Effector CD8-positive, alpha-beta T cell (primary cell): ENCODE measurements at regions not wholly inside any gene's neighbourhood (a gene's known extent, or its start where the extent isn't known, plus 50 kb on each side); places are given as distances from the start of the nearest gene placed in this dataset.
"Not testable (repeated sequence)": the region's sequence is repeated elsewhere in the genome, so short reads cannot be mapped to it uniquely, and the experiment has no call there.

ENCODE experiments used
- DNase-seq: peaks from one replicate; lab custom pipeline; 2025; lab: John Stamatoyannopoulos, UW

DNA sequence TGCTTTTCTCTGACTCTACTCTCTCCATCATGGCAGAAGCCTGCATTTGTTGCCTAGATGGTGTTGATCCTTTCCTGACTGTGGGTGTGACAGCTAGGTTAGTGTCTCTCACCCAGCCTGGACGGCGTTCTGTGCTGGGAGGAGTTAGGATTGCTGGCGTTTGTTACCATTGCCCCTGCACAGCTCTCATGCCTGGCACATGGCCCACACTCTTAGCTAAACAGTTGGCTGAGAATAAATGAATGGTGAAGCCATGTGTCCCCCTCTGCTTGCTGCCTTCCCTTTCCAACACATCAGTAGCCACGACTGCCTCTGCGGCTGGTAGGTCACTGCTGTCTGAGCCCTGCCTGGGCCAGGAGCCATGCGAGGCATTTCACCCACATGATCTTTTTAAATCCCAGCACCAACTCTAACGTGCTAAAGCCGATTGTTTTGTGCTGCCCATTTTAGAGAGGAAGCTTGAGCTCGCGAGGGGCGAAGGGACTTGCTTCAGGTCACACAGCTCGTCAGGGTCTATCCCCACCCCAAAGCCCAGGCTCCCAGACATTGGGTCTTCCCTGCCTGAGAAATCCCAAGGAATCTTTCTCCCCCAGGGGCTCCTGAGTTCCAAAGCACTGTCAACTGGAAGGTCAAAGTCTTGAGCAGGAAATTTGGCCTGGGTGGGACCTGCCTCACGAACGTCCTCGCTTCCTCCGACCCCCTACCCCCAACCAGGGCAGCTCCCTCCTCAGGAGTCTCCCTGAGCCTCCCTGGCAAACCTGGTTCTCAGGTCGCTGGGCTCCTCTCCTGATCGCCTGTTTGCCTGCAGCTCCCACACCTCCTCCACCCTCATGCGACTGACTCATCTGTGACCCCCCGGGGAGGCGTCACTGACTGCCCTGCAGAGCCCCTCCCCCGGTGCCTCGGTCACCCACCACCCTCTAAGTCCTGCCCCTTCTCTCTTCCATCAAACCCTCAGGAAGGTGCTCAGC lies 271.7 kb upstream of the C1orf174 start:
- no peak for DNase-seq

DNA sequence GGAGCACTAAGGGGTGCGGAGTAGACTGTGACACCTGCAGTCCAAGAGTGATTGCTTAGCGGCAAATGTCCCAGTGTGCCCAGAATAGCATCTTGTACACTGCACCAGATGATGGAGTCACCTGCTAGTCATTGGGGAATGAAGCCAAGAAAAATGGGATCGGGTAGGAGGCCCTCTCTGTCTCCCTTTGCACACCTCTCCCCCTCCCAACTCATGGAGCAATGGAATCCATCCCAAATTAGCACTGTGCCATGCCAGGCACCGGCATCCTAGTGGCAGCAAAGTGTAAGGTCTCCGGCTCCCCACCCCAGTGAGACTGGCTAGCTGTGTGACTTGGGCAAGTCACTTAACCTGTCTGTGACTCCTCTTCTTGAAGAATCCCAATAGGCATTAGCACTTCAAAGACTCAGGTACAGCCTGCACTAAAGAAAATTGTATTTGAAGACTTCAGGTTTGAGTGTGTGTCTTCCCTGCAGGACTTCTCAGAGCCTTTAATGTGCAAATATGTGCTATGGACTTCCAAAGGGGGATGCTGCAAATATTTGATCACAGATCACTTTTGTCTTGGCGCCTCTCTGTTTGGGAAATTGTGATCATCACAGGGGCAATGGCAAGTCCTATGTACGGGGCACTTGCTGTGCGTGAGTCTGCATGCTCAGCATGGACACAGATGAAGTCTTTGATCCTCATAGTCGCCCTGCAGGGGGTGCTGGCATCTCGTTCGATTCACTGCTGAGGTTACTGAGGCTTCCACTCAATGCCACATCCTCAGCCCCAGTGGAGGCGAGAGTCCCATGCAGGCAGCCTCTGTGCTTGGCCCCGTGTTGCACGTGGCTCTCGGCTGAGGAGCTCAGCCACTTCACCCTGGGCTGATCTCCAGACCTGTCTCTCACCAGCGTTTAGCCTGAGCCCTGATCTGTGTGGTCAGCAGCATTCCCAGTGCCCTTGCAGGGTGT lies 272.9 kb upstream of the C1orf174 start:
- DNase-seq: no peak

DNA sequence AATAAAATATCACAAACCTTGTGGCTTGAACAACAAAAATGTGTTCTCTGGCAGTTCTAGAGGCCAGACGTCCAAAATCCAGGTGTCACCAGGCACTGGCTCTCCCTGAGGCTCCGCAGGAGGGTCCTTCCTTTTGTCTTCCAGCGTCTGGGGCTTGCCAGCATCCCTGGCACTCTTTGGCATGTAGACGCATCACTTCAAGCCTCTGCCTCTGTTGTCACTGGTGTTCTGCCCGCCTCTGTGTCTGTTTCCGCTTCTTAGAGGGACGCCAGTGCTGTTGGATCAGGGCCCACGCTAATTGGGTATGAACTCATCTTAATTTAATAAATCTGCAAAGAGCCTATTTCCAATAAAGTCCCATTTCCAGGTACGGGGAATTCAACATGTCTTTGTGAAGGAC lies 273.7 kb upstream of the C1orf174 start:
- no peak for DNase-seq

DNA sequence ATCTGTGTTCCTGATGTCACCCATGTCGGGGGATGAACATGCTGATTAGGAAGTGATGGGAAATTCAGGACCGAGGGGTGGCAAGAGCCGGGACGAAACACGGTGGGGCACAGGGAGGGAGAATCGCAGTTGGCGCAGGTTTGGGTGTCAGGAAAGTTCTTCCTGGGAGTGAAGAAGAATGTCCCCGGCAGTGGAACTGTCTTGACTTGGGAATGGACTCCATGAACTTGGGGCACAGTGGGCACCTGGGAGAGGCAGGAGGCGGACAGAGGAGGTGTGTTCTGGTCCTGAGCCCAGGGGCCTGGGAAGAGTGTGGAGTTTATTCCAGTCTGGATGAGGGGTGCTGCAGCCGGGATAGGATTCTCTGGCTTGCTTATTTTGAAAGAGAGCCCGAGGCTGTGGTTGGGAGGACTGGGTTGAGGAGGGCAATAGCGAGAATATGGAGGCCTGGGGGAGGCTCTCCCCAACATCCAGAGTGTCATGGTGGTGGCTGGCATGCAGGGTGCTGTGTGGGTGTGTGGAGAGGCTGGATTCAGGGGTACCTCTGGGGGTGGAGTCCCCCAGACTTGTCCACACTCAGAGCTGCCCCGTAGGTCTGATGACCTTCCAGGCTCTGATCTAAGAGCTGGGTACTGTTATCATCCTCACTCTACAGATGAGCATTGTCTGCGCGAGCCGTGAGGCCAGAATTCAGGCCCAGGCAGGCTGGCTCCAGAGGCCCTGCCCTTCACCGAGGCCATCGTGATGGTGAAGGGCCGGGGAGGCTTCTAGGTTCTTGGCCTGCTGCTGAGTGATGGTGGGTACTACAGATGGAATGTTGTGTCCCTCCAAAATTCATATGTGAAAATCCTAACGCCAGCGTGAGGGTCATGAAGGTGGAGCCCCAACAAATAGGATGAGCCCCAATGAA lies 274.5 kb upstream of the C1orf174 start:
- DNase-seq: no peak

- no peak for DNase-seq
Measured at GRCh38 chr1:4175566-4176405, 275.7 kb upstream of the C1orf174 start.

- no peak for DNase-seq
Measured at GRCh38 chr1:4176841-4177240, 276.8 kb upstream of the C1orf174 start.

DNA sequence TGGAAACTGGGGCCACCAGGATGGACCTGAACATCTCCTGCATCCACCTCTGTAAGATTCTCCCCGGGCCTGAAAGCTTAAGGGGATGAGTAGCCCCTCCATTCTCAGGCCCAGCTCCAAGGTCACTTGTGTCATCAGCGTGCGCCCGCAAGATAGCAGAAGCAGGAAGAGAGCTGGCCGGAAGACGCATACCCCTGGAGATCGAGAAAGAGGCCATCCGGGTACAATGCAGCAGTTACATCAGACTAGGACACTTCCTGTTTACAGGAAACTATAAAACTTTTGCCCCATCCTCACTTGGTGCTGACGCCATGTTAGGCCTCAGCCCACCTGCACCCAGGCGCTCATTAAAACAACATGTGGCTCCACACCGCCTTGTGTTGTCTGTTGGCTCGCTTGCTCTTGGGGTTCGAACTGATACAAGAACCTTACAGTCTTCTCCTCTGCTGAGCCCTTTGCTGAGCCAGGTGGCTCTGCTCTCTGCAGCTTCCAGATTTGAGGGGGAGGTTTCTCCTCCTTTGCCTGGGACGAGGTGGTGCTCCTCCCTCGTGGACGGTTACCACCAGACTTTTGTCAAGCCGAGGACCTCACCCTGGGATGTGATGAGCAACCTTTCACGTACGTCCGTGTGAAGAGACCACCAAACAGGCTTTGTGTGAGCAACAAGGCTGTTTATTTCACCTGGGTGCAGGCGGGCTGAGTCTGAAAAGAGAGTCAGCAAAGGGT lies 277.5 kb upstream of the C1orf174 start:
- no peak for DNase-seq

GRCh38 chr1:4178501-4179113 lies 278.5 kb upstream of the C1orf174 start:
- no peak for DNase-seq

- DNase-seq: no peak
Measured at GRCh38 chr1:4179914-4180735, 280.1 kb upstream of the C1orf174 start.

GRCh38 chr1:4186486-4186885 lies 286.4 kb upstream of the C1orf174 start:
- DNase-seq: not testable (repeated sequence)

GRCh38 chr1:4203501-4203900 lies 303.4 kb upstream of the C1orf174 start:
- DNase-seq: no peak

GRCh38 chr1:4207183-4207582 lies 307.1 kb upstream of the C1orf174 start:
- DNase-seq: no peak

DNA sequence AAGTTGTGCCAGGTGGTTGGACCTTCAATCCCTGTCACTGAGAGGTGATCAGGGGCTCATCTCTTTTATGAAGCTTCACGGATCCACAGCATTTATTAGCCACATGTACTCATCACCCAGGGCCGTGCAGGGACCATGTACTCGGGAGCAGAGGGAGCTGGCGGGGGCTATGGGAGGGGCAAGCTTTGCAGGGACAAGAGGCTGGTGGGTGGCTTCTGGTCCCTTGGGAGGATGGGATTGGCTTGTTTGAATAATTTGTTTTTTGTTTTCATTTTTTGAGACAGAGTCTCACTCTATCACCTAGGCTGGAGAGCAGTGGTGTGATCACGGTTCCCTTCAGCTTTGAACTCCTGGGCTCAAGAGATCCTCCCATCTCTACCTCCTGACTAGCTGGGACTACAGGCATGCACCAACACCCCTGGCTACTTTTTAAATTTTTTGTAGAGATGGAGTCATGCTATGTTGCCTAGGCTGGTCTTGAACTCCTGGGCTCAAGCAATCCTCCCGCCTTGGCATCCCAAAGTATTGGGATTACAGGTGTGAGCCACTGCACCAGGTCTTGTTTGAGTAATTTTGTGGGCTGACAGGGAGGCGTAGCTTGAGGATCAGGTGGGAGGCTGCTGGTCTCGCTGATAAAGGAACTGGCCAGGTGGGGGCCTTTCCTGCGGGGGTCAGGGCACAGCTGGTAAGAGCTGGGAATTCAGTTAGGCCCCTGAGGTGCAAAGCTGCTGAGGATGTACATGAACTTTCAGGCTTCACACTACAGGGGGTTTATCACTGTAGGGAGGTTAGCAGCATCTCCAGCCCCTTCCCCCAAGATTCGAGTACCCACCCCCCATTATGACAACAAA lies 308.0 kb upstream of the C1orf174 start:
- no peak for DNase-seq

DNA sequence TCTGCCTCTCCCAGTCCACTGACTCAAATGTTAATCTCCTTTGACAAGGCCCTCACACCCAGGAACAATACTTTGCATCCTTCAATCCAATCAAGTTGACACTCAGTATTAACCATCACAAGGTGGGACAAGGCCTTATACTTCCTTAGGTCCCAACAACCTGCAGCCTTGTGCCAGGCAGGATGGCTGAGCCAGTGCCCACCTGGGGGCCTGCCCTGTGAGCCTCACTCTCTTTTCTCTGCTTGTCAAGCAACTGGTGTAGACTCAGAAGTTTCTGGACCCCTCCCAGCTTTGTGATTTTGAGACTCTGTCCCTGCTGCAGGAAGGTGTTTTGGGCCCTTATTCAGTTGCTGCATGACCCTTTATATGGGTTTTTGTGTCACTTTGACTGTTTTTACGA lies 310.0 kb upstream of the C1orf174 start:
- no peak for DNase-seq

GRCh38 chr1:4212796-4213195 lies 312.7 kb upstream of the C1orf174 start:
- no peak for DNase-seq

DNA sequence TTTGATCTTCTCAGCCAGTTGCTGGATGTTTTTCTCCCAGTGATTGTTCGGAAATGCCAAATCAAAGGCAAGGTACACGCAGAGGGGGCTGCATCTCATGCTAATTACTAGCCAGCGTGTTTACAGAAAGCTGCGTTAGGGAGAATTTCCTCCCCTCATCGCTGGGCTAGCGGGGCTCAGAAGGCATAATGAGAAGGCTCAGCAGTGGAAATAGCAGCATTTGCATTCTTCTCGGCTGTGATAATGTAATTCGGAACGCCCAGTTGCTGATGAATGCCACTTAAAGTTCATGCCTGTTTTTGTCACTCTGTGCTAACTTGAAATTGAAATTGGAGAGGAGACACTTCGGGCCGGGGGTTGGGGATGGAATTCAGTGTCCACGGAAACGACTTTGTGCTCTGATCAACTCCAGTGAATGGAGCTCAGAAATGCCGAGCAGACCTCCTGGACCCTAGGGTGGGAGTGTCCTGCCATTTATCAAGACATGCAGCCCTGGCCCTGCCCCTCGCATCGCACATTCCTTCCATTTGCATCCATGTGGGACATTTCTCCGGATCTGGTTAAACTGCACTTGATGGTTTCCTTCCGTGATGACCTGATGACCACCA lies 313.4 kb upstream of the C1orf174 start:
- DNase-seq: no peak

DNA sequence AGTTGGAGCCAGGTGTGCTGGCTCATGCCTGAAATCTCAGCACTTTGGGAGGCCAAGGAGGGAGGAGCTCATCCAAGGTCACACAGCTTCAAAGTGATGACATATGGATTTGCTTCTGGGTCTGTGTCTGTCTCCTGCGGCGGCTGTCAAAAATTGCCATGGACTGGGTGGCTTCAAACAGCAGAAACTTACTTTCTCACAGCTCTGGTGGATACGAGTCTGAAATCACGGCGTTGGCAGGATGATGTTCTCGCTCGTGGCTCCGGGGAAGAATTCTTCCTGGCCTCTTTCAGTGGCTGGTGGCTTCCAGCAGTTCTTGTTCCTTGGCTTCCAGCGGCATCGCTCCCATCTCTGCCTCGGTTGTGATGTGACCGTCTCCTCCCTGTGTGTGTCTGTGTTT lies 314.8 kb upstream of the C1orf174 start:
- no peak for DNase-seq
